HepG2 (cell line): ENCODE measurements at regions not wholly inside any gene's neighbourhood (a gene's known extent, or its start where the extent isn't known, plus 50 kb on each side); places are given as distances from the start of the nearest gene placed in this dataset.

ENCODE experiments used
- AHDC1 ChIP-seq: sonication (generic); formaldehyde crosslinking; IDR thresholded peaks from 2 replicates; pipeline ENCODE4 v1.5.1; 2020; ENCODE audit warnings: mild to moderate bottlenecking, missing genetic modification reagents, borderline replicate concordance
- ARID3A ChIP-seq: IDR thresholded peaks from 2 replicates; pipeline ENCODE4 v1.6.1; 2012; ENCODE audit warnings: low read depth, low read length, improper control_type of control experiment
- ATF3 ChIP-seq: sonication (generic); formaldehyde crosslinking; IDR thresholded peaks from 2 replicates; pipeline ENCODE4 v1.4.0; 2020; ENCODE audit warnings: missing genetic modification reagents
- BORCS8-MEF2B ChIP-seq: sonication (generic); formaldehyde crosslinking; IDR thresholded peaks from 2 replicates; pipeline ENCODE4 v1.8.0; 2022; ENCODE audit warnings: mild to moderate bottlenecking, missing genetic modification reagents
- HNF4A ChIP-seq: sonication (generic); formaldehyde crosslinking; IDR thresholded peaks from 2 replicates; pipeline ENCODE4 v1.4.0; 2020; ENCODE audit warnings: missing genetic modification reagents
- MEF2D ChIP-seq: sonication (generic); formaldehyde crosslinking; IDR thresholded peaks from 2 replicates; pipeline ENCODE4 v1.5.1; 2020; ENCODE audit warnings: mild to moderate bottlenecking, missing genetic modification reagents
- MTF2 ChIP-seq: sonication (generic); formaldehyde crosslinking; IDR thresholded peaks from 2 replicates; pipeline ENCODE4 v1.5.0; 2020; ENCODE audit warnings: missing genetic modification reagents, borderline replicate concordance
- PHF21A ChIP-seq: sonication (generic); formaldehyde crosslinking; IDR thresholded peaks from 2 replicates; pipeline ENCODE4 v1.5.0; 2020; ENCODE audit warnings: mild to moderate bottlenecking, missing genetic modification reagents
- SKI ChIP-seq: fragments of 450-650 bp; IDR thresholded peaks from one replicate; pipeline ENCODE4 v1.6.1; 2018; ENCODE audit warnings: mild to moderate bottlenecking; ENCODE audit not compliant: partially characterized antibody
- USF2 ChIP-seq, 2 experiments: sonication (generic) in 1 of 2; formaldehyde crosslinking in 1 of 2; IDR thresholded peaks; 2 replicates each; pipeline versions ENCODE4 v1.5.1 to v1.6.1; 2011 to 2020; ENCODE audit warnings: borderline replicate concordance in 1 of 2, low read depth in 1 of 2, low read length in 1 of 2, mild to moderate bottlenecking in 1 of 2, missing genetic modification reagents in 1 of 2, moderate library complexity in 1 of 2
- YEATS2 ChIP-seq: sonication (generic); formaldehyde crosslinking; IDR thresholded peaks from 2 replicates; pipeline ENCODE4 v1.4.0; 2020; ENCODE audit warnings: missing genetic modification reagents, borderline replicate concordance
- ZFP37 ChIP-seq: sonication (generic); formaldehyde crosslinking; IDR thresholded peaks from 2 replicates; pipeline ENCODE4 v1.4.0; 2020; ENCODE audit warnings: missing genetic modification reagents, borderline replicate concordance
- ZNF646 ChIP-seq: sonication (generic); formaldehyde crosslinking; IDR thresholded peaks from 2 replicates; pipeline ENCODE4 v1.9.0; 2021; ENCODE audit warnings: mild to moderate bottlenecking, missing genetic modification reagents

GRCh38 chr1:59204001-59204400 lies 92.9 kb upstream of the FGGY start (continued):
- TF ChIP-seq ARID3A: peak; percentile 44; the same call in 1 of the 2 replicates
- TF ChIP-seq HNF4A (CRISPR knock-in tag): peak; percentile 79
- no peak for TF ChIP-seq BORCS8-MEF2B
- peak; percentile 54; the same call in 1 of the 2 replicates for TF ChIP-seq PHF21A
- no peak for TF ChIP-seq ATF3 (CRISPR knock-in tag)
- TF ChIP-seq SKI: peak; percentile 77
- no peak for TF ChIP-seq ZFP37
- no peak for TF ChIP-seq MTF2 (CRISPR knock-in tag)
- TF ChIP-seq ZNF646 (CRISPR knock-in tag): no peak
- TF ChIP-seq MEF2D (CRISPR knock-in tag): peak; percentile 78
- peak; percentile 51; the same call in 1 of the 2 replicates for TF ChIP-seq AHDC1 (CRISPR knock-in tag)
- TF ChIP-seq USF2 (IDR thresholded peaks at IDR 0.05; ENCODE audit: low read depth, low read length): no peak
- peak; percentile 37; the same call in 1 of the 2 replicates for TF ChIP-seq USF2 (CRISPR knock-in tag; IDR thresholded peaks at IDR 0.05; ENCODE audit: borderline replicate concordance)
- no peak for TF ChIP-seq YEATS2 (CRISPR knock-in tag)
